A549 (cell line): ENCODE measurements at regions not wholly inside any gene's neighbourhood (a gene's known extent, or its start where the extent isn't known, plus 50 kb on each side); places are given as distances from the start of the nearest gene placed in this dataset.

Experiments used
- ATAC-seq, 2 experiments: fragments of 200-7000 bp in 1 of 2; fragments of >200 bp in 1 of 2; cut with Nextera tagmentation in 1 of 2; cut with Tn5 transposase in 1 of 2; 3 replicates each; pipeline versions ENCODE4 v1.8.0 to v1.9.1; 2018 to 2020; ENCODE audit warnings: mild to moderate bottlenecking in 1 of 2, moderate library complexity in 1 of 2
- CTCF ChIA-PET: fragments of 300-600 bp; sonication (Branson Sonifier 250); formaldehyde crosslinking; extraction: SDS; loops from one replicate; lab custom pipeline; 2021; ENCODE audit warnings: antibody characterized with exemption, inconsistent platforms; lab: Yijun Ruan, JAX
- POLR2A ChIA-PET: fragments of 350-600 bp; formaldehyde crosslinking; extraction: SDS; loops from one replicate; lab custom pipeline; 2021; ENCODE audit warnings: antibody characterized with exemption, inconsistent platforms; lab: Yijun Ruan, JAX
- DNase-seq, 2 experiments: peaks; one replicate each; pipeline versions ENCODE4 v3.0.0 to v3.0.0-alpha.2; 2011 to 2016; ENCODE audit warnings: low read depth in 1 of 2, low spot score in 1 of 2
- FAIRE-seq: peaks from 2 replicates; lab custom pipeline; 2011; peaks lifted over from hg19 to GRCh38; lab: Jason Lieb, UNC
- H3K27ac ChIP-seq, 2 experiments: fragments of >200 bp; sonication (Bioruptor Twin); formaldehyde crosslinking; 3 replicates each; pipeline ENCODE4 v1.5.1; 2016 to 2017
- H3K4me1 ChIP-seq: fragments of >200 bp; sonication (Bioruptor Twin); formaldehyde crosslinking; 3 replicates; pipeline ENCODE4 v1.6.1; 2016
- H3K4me2 ChIP-seq: fragments of >200 bp; sonication (Bioruptor Twin); formaldehyde crosslinking; 3 replicates; pipeline ENCODE4 v1.6.1; 2016
- H3K4me3 ChIP-seq: fragments of >200 bp; sonication (Bioruptor Twin); formaldehyde crosslinking; 3 replicates; pipeline ENCODE4 v1.5.1; 2016
- H3K9me3 ChIP-seq: fragments of >200 bp; sonication (Bioruptor Twin); formaldehyde crosslinking; 3 replicates; pipeline ENCODE4 v1.6.1; 2016
- ESRRA ChIP-seq: fragments of 150-350 bp; IDR thresholded peaks from 2 replicates; pipeline ENCODE4 v1.6.1; 2014; ENCODE audit warnings: mild to moderate bottlenecking, low read length, borderline replicate concordance
- GATA3 ChIP-seq: IDR thresholded peaks from 2 replicates; pipeline ENCODE4 v1.6.1; 2012; ENCODE audit warnings: borderline replicate concordance
- HEYL ChIP-seq: fragments of 250-450 bp; sonication (Bioruptor Pico); IDR thresholded peaks from 2 replicates; pipeline ENCODE4 v1.8.0; 2021; ENCODE audit warnings: mild to moderate bottlenecking, moderate library complexity
- NFE2L2 ChIP-seq: fragments of 150-350 bp; conservative IDR thresholded peaks from 2 replicates; pipeline ENCODE4 v1.6.1; 2014; ENCODE audit warnings: low read length
- ZFP36 ChIP-seq: fragments of 450-650 bp; IDR thresholded peaks from 2 replicates; pipeline ENCODE4 v1.6.1; 2014; ENCODE audit warnings: borderline replicate concordance; ENCODE audit not compliant: partially characterized antibody
- whole genome bisulfite sequencing: methylation state at CpG from one replicate; pipeline ENCODE4 v1.1.6; 2017; ENCODE audit errors: missing lambda C conversion rate; 5-methylcytosine and 5-hydroxymethylcytosine counted together
- TF ChIP-seq, protein P1 (sequence below): fragments of >200 bp; sonication (Bioruptor Twin); formaldehyde crosslinking; IDR thresholded peaks from 2 replicates; pipeline ENCODE4 v1.6.1; 2016

DNA sequence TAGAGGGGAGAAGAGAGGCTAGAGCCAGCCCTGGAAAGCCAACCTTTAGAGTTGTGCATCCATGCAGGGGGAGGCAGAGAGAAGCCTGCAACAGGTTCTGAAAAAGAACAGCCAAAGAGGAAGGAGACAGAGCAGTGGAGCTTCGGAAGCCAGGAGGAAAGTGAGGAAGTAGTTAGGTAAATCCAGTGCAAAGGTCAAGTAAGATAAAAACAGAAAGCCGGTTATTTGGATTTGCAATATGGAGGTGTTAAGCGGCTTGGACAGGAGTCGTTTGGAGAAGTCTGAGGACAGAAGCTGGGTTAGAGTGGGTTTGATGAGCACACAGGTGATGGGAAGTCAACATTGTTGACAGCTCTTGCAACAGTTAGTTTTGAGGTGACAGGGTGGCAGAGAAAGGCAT is 53.5 kb upstream of the FLT1 start (continued):
- TF ChIP-seq, protein P1, sequence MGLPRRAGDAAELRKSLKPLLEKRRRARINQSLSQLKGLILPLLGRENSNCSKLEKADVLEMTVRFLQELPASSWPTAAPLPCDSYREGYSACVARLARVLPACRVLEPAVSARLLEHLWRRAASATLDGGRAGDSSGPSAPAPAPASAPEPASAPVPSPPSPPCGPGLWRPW: no peak
- TF ChIP-seq ESRRA: no peak
- TF ChIP-seq HEYL (CRISPR knock-in tag): no peak
- no peak for TF ChIP-seq NFE2L2

DNA sequence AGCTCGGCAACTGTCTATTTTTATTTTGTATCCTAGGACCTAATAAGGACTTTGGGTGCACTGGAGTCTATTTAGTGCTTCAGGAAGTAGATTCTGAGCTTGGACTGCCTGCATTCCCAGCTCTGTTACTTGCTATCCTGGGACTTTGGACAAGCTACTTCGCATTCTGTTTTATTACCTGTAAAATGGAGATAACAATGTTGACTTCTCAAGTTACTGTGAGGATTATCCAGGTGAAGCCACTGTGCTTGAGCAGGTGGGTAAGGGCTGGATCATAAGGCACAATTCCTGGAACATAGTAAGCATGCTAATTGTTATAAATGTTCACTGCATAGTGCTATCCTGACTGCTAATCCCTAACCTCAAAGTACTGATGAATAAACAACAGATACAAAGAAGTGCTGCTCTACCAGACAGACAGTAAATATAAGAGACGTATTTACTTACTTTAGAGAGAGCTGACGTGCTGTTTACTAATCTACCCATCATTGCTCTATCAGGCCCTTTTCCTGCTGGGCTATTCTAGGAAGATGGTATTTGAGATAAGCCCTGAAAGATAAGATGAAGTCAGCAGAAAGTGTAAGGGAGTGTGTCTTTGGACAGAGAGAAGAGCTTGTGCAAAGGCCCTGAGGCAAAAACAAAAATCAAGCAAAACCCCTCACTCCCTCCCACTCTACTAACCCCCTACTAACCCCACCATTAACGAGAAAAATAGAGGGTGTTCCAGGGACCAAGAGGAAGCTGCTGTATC is 50.8 kb upstream of the FLT1 start:
- POLR2A ChIA-PET: no interaction called here

More for the DNA sequence above, 50.8 kb upstream of the FLT1 start:
- no peaks in the 10 kb centered on the region for H3K4me1 ChIP-seq
- CTCF ChIA-PET: no interaction called here
- no peak for TF ChIP-seq ZFP36
- TF ChIP-seq GATA3: peak; percentile 55; the same call in 1 of the 2 replicates
- WGBS: 5% methylated on average over 5 of the region's 5 CpGs
- DNase-seq (peak in 1 of 2 experiments; percentile 20), FAIRE-seq (no peak), ATAC-seq (no peak; a peak in 1 of 6 replicates)
- H3K4me3 ChIP-seq: no peak overlapping the region
- H3K9me3 ChIP-seq: no peaks in the 10 kb centered on the region
- H3K27ac ChIP-seq: no peak overlapping the region
- H3K4me2 ChIP-seq: no peak overlapping the region
